Peyer's patch (tissue), 4 donors: ENCODE measurements at regions not wholly inside any gene's neighbourhood (a gene's known extent, or its start where the extent isn't known, plus 50 kb on each side); places are given as distances from the start of the nearest gene placed in this dataset.

Experiments
- POLR2A ChIP-seq, 2 donors: fragments of 450-650 bp; IDR thresholded peaks; one replicate each; pipeline ENCODE4 v1.5.1; 2017; ENCODE audit warnings: antibody characterized with exemption in 2 of 2, mild to moderate bottlenecking in 2 of 2, moderate library complexity in 2 of 2
- TF ChIP-seq, protein P1 (sequence below), 6 experiments: fragments of 450-650 bp in 4 of 6; fragments of 200-600 bp in 2 of 6; sonication (generic) in 1 of 6; IDR thresholded peaks; one replicate each; pipeline ENCODE4 v1.5.1; 2017 to 2019; ENCODE audit warnings: antibody characterized with exemption in 6 of 6, mild to moderate bottlenecking in 3 of 6, moderate library complexity in 1 of 6

DNA sequence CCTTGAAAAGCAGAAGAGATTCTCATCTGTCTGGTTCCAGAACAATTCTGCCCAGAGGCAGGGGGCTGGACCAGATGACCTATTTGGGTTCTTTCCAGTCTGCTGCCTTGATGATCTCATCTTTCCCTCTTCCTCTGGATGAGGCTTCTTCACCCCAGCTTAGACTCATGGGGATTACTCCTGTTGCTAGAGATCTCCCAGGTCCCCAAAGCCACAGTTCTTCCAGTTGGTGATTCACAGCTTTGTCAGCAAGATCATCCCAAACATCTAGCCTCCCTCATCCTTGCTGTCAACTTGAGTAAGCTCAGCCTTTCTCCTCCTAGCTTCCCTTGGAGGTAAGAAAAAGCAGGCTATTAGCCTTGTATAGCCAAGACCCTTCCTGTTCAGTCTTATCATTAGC is 64.2 kb upstream of the PJA1 start:
- TF ChIP-seq, protein P1, sequence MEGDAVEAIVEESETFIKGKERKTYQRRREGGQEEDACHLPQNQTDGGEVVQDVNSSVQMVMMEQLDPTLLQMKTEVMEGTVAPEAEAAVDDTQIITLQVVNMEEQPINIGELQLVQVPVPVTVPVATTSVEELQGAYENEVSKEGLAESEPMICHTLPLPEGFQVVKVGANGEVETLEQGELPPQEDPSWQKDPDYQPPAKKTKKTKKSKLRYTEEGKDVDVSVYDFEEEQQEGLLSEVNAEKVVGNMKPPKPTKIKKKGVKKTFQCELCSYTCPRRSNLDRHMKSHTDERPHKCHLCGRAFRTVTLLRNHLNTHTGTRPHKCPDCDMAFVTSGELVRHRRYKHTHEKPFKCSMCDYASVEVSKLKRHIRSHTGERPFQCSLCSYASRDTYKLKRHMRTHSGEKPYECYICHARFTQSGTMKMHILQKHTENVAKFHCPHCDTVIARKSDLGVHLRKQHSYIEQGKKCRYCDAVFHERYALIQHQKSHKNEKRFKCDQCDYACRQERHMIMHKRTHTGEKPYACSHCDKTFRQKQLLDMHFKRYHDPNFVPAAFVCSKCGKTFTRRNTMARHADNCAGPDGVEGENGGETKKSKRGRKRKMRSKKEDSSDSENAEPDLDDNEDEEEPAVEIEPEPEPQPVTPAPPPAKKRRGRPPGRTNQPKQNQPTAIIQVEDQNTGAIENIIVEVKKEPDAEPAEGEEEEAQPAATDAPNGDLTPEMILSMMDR (IDR thresholded peaks at IDR 0.05) = no peak
- TF ChIP-seq POLR2A (IDR thresholded peaks at IDR 0.05) = no peak
